ENCODE measurements at regions not wholly inside any gene's neighbourhood (a gene's known extent, or its start where the extent isn't known, plus 50 kb on each side); places are given as distances from the start of the nearest gene placed in this dataset.

GRCh38 chr15:81523867-81524266, 149.9 kb upstream of the TMC3 start:
- no peak for DNase-seq (ENCODE audit: low spot score)
- TF ChIP-seq, protein P1, sequence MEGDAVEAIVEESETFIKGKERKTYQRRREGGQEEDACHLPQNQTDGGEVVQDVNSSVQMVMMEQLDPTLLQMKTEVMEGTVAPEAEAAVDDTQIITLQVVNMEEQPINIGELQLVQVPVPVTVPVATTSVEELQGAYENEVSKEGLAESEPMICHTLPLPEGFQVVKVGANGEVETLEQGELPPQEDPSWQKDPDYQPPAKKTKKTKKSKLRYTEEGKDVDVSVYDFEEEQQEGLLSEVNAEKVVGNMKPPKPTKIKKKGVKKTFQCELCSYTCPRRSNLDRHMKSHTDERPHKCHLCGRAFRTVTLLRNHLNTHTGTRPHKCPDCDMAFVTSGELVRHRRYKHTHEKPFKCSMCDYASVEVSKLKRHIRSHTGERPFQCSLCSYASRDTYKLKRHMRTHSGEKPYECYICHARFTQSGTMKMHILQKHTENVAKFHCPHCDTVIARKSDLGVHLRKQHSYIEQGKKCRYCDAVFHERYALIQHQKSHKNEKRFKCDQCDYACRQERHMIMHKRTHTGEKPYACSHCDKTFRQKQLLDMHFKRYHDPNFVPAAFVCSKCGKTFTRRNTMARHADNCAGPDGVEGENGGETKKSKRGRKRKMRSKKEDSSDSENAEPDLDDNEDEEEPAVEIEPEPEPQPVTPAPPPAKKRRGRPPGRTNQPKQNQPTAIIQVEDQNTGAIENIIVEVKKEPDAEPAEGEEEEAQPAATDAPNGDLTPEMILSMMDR (IDR thresholded peaks at IDR 0.05), result no peak
- H3K4me1 Mint-ChIP-seq (ENCODE audit: low read depth), result peaks cover under 1% of the 10 kb centered on the region
- H3K36me3 Mint-ChIP-seq (ENCODE audit: low read depth), result no peaks in the 10 kb centered on the region
- peaks cover 2% of the 10 kb centered on the region for H3K9me3 Mint-ChIP-seq (ENCODE audit: low read depth)
- no peak overlapping the region for H3K27ac Mint-ChIP-seq (ENCODE audit: unreplicated experiment)
- H3K27me3 Mint-ChIP-seq (ENCODE audit: low read depth), result no peaks in the 10 kb centered on the region
- no peak overlapping the region for H3K4me3 Mint-ChIP-seq (ENCODE audit: unreplicated experiment)

GRCh38 chr15:81520480-81520879, 146.5 kb upstream of the TMC3 start:
- Mint-ChIP-seq H3K27ac (ENCODE audit: unreplicated experiment) (no peak overlapping the region), H3K27me3 (ENCODE audit: low read depth) (no peaks in the 10 kb centered on the region), H3K36me3 (ENCODE audit: low read depth) (no peaks in the 10 kb centered on the region), H3K9me3 (ENCODE audit: low read depth) (peaks cover 2% of the 10 kb centered on the region), H3K4me3 (ENCODE audit: unreplicated experiment) (no peak overlapping the region), H3K4me1 (ENCODE audit: low read depth) (peaks cover 10% of the 10 kb centered on the region)
- no peak for DNase-seq (ENCODE audit: low spot score)
- TF ChIP-seq, protein P1 (IDR thresholded peaks at IDR 0.05), result no peak

GRCh38 chr15:81516461-81516860, 142.4 kb upstream of the TMC3 start:
- no peak overlapping the region for H3K4me3 Mint-ChIP-seq (ENCODE audit: unreplicated experiment)
- H3K36me3 Mint-ChIP-seq (ENCODE audit: low read depth), result no peaks in the 10 kb centered on the region
- TF ChIP-seq, protein P1 (IDR thresholded peaks at IDR 0.05), result no peak
- H3K27ac Mint-ChIP-seq (ENCODE audit: unreplicated experiment), result no peak overlapping the region
- H3K4me1 Mint-ChIP-seq (ENCODE audit: low read depth), result peaks cover 38% of the 10 kb centered on the region
- H3K27me3 Mint-ChIP-seq (ENCODE audit: low read depth), result no peaks in the 10 kb centered on the region
- DNase-seq (ENCODE audit: low spot score), result no peak
- no peaks in the 10 kb centered on the region for H3K9me3 Mint-ChIP-seq (ENCODE audit: low read depth)

DNA sequence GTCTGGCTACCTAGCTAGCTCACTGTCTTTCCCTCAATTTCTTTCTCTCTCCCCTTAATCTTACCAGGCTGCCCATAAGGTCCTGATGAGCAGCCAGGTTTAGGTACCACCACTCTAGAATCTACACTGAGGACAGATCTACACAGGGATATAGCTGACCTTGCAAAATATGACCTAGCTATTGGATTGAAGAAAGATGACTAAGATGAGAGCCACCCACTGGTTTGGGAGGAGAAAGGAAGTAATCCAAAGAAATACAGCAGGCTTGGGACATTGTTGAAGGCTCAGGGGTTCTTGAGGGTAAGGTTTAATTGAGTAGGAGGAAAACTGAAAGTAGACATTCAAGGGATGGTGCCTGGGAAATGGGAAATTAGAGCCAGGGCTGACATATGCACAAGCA, 142.0 kb upstream of the TMC3 start:
- Mint-ChIP-seq H3K9me3 (ENCODE audit: low read depth) (no peaks in the 10 kb centered on the region), H3K27me3 (ENCODE audit: low read depth) (no peaks in the 10 kb centered on the region), H3K4me3 (ENCODE audit: unreplicated experiment) (no peak overlapping the region), H3K4me1 (ENCODE audit: low read depth) (peaks cover 42% of the 10 kb centered on the region), H3K27ac (ENCODE audit: unreplicated experiment) (no peak overlapping the region), H3K36me3 (ENCODE audit: low read depth) (no peaks in the 10 kb centered on the region)
- TF ChIP-seq, protein P1 (IDR thresholded peaks at IDR 0.05), result no peak
- no peak for DNase-seq (ENCODE audit: low spot score)

DNA sequence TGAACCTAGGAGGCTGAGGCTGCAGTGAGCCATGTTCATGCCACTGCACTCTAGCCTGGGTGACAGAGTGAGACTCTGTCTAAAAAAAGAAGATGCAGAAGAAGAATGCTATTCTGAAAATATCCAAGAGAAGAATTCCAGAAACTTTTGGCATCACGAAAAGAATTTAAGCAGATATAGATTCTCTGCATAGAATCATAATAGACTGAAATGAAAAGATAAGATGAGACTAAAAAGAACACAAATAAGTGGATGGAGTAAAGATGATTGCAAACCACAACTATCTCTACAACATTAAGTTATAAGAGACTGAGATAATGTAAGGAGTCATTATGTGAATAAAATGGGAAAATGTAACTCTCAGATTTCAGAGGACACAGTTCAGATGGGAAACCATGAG, 140.7 kb upstream of the TMC3 start:
- Mint-ChIP-seq H3K36me3 (ENCODE audit: low read depth) (no peaks in the 10 kb centered on the region), H3K27ac (ENCODE audit: unreplicated experiment) (peak overlapping the region; percentile 18), H3K9me3 (ENCODE audit: low read depth) (no peaks in the 10 kb centered on the region), H3K27me3 (ENCODE audit: low read depth) (no peaks in the 10 kb centered on the region), H3K4me1 (ENCODE audit: low read depth) (peaks cover 53% of the 10 kb centered on the region), H3K4me3 (ENCODE audit: unreplicated experiment) (no peak overlapping the region)
- TF ChIP-seq, protein P1 (IDR thresholded peaks at IDR 0.05), result no peak
- no peak for DNase-seq (ENCODE audit: low spot score)

Data from chondrocyte (in vitro differentiated cells).